ENCODE measurements at regions not wholly inside any gene's neighbourhood (a gene's known extent, or its start where the extent isn't known, plus 50 kb on each side); places are given as distances from the start of the nearest gene placed in this dataset.

DNA sequence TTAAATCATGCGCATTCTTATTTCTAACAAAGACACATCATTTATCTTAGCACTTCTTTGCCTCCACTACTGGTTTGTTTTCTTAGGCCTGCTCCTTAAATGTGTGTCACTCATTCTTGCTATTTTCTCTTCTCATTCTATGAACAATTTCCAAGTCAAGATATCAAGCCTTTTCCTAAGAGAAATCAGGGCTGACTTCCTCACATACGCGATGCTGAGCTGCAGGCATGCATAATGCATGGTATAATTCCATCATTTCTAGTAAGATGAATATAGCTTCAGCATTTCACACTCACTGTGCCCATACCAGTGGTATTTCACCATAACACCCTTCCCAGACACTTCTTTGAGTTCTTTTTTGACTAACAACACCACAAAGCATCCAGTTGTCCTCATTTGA is 838.9 kb upstream of the DDX18 start:
- no peak for TF ChIP-seq REST (IDR thresholded peaks at IDR 0.05; ENCODE audit: insufficient read depth in 1 of 2, low read depth in 2 of 2, low read length in 2 of 2)
- no peak for TF ChIP-seq TAF1 (IDR thresholded peaks at IDR 0.05; ENCODE audit: borderline replicate concordance, insufficient read depth, low read length)
- TF ChIP-seq POLR2AphosphoS5 (IDR thresholded peaks at IDR 0.05; ENCODE audit: low read depth, low read length): no peak

Measured in PFSK-1 (cell line).